HEK293 (cell line): ENCODE measurements at regions not wholly inside any gene's neighbourhood (a gene's known extent, or its start where the extent isn't known, plus 50 kb on each side); places are given as distances from the start of the nearest gene placed in this dataset.

ENCODE experiments used
- CTCF ChIA-PET: fragments of 350-600 bp; formaldehyde crosslinking; extraction: SDS; loops from one replicate; lab custom pipeline; 2021; ENCODE audit warnings: antibody characterized with exemption; lab: Yijun Ruan, JAX
- POLR2A ChIA-PET: fragments of 300-600 bp; formaldehyde crosslinking; extraction: SDS; loops from one replicate; lab custom pipeline; 2020; ENCODE audit warnings: antibody characterized with exemption, inconsistent platforms; lab: Yijun Ruan, JAX
- H3K27ac ChIP-seq: fragments of 200-500 bp; sonication (Bioruptor generic); 2 replicates; pipeline ENCODE4 v1.5.1; 2014; ENCODE audit warnings: low read depth, low read length, control low read depth, inconsistent platforms; ENCODE audit errors: extremely low read depth
- H3K36me3 ChIP-seq, 2 experiments: fragments of 200-500 bp in 1 of 2; sonication (Bioruptor generic) in 1 of 2; 1 replicate in 1 of 2; 2 replicates in 1 of 2; pipeline ENCODE4 v1.5.1; 2014 to 2017; ENCODE audit warnings: inconsistent platforms in 2 of 2, low read length in 2 of 2; ENCODE audit not compliant: control insufficient read depth in 2 of 2, insufficient read depth in 1 of 2
- H3K4me1 ChIP-seq: fragments of 200-500 bp; sonication (Bioruptor generic); 2 replicates; pipeline ENCODE4 v1.5.1; 2014; ENCODE audit warnings: mild to moderate bottlenecking, low read length, inconsistent platforms; ENCODE audit not compliant: control insufficient read depth, insufficient read depth
- H3K4me3 ChIP-seq: 2 replicates; pipeline ENCODE4 v1.5.1; 2011; ENCODE audit warnings: low read depth, mild to moderate bottlenecking, control low read depth, low read length, moderate library complexity
- H3K9me3 ChIP-seq: fragments of 200-500 bp; sonication (Bioruptor generic); 2 replicates; pipeline ENCODE4 v1.5.1; 2014; ENCODE audit warnings: low read depth, low read length, inconsistent platforms; ENCODE audit not compliant: control insufficient read depth, insufficient read depth
- GLIS1 ChIP-seq: fragments of 450-650 bp; formaldehyde crosslinking; IDR thresholded peaks from 2 replicates; pipeline ENCODE4 v1.5.1; 2016; ENCODE audit warnings: missing biosample characterization, missing genetic modification characterization
- HOXD13 ChIP-seq: sonication (generic); formaldehyde crosslinking; IDR thresholded peaks from 2 replicates; pipeline ENCODE4 v1.8.0; 2022; ENCODE audit warnings: missing genetic modification reagents, borderline replicate concordance
- KLF7 ChIP-seq: fragments of 450-650 bp; formaldehyde crosslinking; IDR thresholded peaks from 2 replicates; pipeline ENCODE4 v1.5.1; 2016; ENCODE audit warnings: missing biosample characterization, missing genetic modification characterization, borderline replicate concordance
- OVOL3 ChIP-seq: fragments of 450-650 bp; formaldehyde crosslinking; IDR thresholded peaks from 2 replicates; pipeline ENCODE4 v1.5.1; 2016; ENCODE audit warnings: missing biosample characterization, missing genetic modification characterization
- PRDM2 ChIP-seq: fragments of 450-650 bp; formaldehyde crosslinking; IDR thresholded peaks from 2 replicates; pipeline ENCODE4 v1.5.1; 2016; ENCODE audit warnings: missing biosample characterization, missing genetic modification characterization, borderline replicate concordance
- SP3 ChIP-seq: fragments of 450-650 bp; formaldehyde crosslinking; IDR thresholded peaks from 2 replicates; pipeline ENCODE4 v1.5.1; 2016; ENCODE audit warnings: missing biosample characterization, missing genetic modification characterization
- WT1 ChIP-seq: fragments of 450-650 bp; formaldehyde crosslinking; IDR thresholded peaks from 2 replicates; pipeline ENCODE4 v1.5.1; 2016; ENCODE audit warnings: missing biosample characterization, missing genetic modification characterization
- YY1 ChIP-seq: fragments of 450-650 bp; formaldehyde crosslinking; IDR thresholded peaks from 2 replicates; pipeline ENCODE4 v1.5.1; 2018; ENCODE audit warnings: missing biosample characterization, missing genetic modification characterization
- ZBTB10 ChIP-seq: fragments of 450-650 bp; formaldehyde crosslinking; IDR thresholded peaks from 2 replicates; pipeline ENCODE4 v1.5.1; 2016; ENCODE audit warnings: missing biosample characterization, missing genetic modification characterization
- ZBTB48 ChIP-seq: fragments of 450-650 bp; formaldehyde crosslinking; IDR thresholded peaks from 2 replicates; pipeline ENCODE4 v1.5.1; 2016; ENCODE audit warnings: missing biosample characterization, missing genetic modification characterization
- ZFP37 ChIP-seq: fragments of 450-650 bp; formaldehyde crosslinking; IDR thresholded peaks from 2 replicates; pipeline ENCODE4 v1.5.1; 2016; ENCODE audit warnings: missing biosample characterization, missing genetic modification characterization
- ZNF174 ChIP-seq: fragments of 450-650 bp; formaldehyde crosslinking; IDR thresholded peaks from 2 replicates; pipeline ENCODE4 v1.5.0; 2017; ENCODE audit warnings: missing biosample characterization, mild to moderate bottlenecking, missing genetic modification characterization
- ZNF2 ChIP-seq: fragments of 450-650 bp; formaldehyde crosslinking; IDR thresholded peaks from 2 replicates; pipeline ENCODE4 v1.5.1; 2016; ENCODE audit warnings: missing biosample characterization, missing genetic modification characterization
- ZNF248 ChIP-seq: fragments of 450-650 bp; formaldehyde crosslinking; IDR thresholded peaks from 2 replicates; pipeline ENCODE4 v1.5.1; 2017; ENCODE audit warnings: missing biosample characterization, missing genetic modification characterization
- ZNF37A ChIP-seq: fragments of 450-650 bp; IDR thresholded peaks from 2 replicates; pipeline ENCODE4 v1.5.1; 2018; ENCODE audit warnings: missing biosample characterization, missing genetic modification characterization
- ZNF416 ChIP-seq: fragments of 450-650 bp; formaldehyde crosslinking; IDR thresholded peaks from 2 replicates; pipeline ENCODE4 v1.5.1; 2016; ENCODE audit warnings: missing biosample characterization, missing genetic modification characterization
- ZNF48 ChIP-seq: fragments of 450-650 bp; formaldehyde crosslinking; IDR thresholded peaks from 2 replicates; pipeline ENCODE4 v1.5.1; 2016; ENCODE audit warnings: missing biosample characterization, missing genetic modification characterization
- ZNF521 ChIP-seq: fragments of 450-650 bp; formaldehyde crosslinking; IDR thresholded peaks from 2 replicates; pipeline ENCODE4 v1.5.1; 2017; ENCODE audit warnings: missing biosample characterization, mild to moderate bottlenecking, missing genetic modification characterization
- ZNF549 ChIP-seq: fragments of 450-650 bp; IDR thresholded peaks from 2 replicates; pipeline ENCODE4 v1.5.1; 2018; ENCODE audit warnings: missing biosample characterization, missing genetic modification characterization, mild to moderate bottlenecking, inconsistent platforms, moderate library complexity
- ZNF654 ChIP-seq: fragments of 450-650 bp; formaldehyde crosslinking; IDR thresholded peaks from 2 replicates; pipeline ENCODE4 v1.5.1; 2016; ENCODE audit warnings: low read depth, missing biosample characterization, missing genetic modification characterization
- ZNF660 ChIP-seq: fragments of 450-650 bp; IDR thresholded peaks from 2 replicates; pipeline ENCODE4 v1.5.1; 2018; ENCODE audit warnings: missing biosample characterization, mild to moderate bottlenecking, missing genetic modification characterization
- ZNF747 ChIP-seq: fragments of 450-650 bp; formaldehyde crosslinking; IDR thresholded peaks from 2 replicates; pipeline ENCODE4 v1.5.1; 2016; ENCODE audit warnings: missing biosample characterization, missing genetic modification characterization
- ZSCAN23 ChIP-seq: fragments of 450-650 bp; formaldehyde crosslinking; IDR thresholded peaks from 2 replicates; pipeline ENCODE4 v1.5.1; 2016; ENCODE audit warnings: missing biosample characterization, missing genetic modification characterization
- ZSCAN5A ChIP-seq: fragments of 450-650 bp; formaldehyde crosslinking; IDR thresholded peaks from 2 replicates; pipeline ENCODE4 v1.5.1; 2016; ENCODE audit warnings: missing biosample characterization, missing genetic modification characterization
- TF ChIP-seq, protein P1 (sequence below): fragments of 450-650 bp; formaldehyde crosslinking; conservative IDR thresholded peaks from 2 replicates; pipeline ENCODE4 v1.5.1; 2016; ENCODE audit warnings: low read depth, missing biosample characterization, missing genetic modification characterization

DNA sequence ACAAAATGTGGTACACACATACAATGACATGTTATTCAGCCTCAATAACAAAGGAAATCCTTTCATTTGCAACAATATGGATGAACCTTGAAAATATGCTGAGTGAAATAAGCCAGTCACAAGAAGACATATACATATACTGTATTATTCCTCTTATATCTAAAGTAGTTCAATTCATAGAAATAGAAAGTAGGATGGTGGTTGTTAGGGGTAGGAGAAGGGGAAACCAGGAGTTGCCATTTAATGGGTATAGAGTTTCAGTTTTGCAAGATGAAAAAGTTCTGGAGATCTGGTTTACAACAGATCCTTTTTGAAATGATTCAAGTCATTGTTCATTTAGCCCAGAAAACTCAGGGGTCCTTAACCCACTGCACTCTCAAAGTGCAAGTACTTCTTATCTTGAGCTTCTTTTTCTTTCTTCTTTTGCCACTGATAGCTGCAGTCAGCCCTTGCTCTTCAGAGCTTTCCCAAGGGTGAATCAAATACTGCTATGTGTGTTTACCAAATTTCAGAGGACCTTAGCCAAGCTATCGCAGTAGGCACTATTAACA, 208.0 kb upstream of the EOMES start:
- POLR2A ChIA-PET = no interaction called here
- Histone ChIP-seq H3K9me3 (no peaks in the 10 kb centered on the region), H3K36me3 (no peaks in the 10 kb centered on the region), H3K4me3 (no peak overlapping the region), H3K4me1 (no peaks in the 10 kb centered on the region)
- CTCF ChIA-PET = no interaction called here
- TF ChIP-seq ZNF174 (tag by site-specific recombination) (no peak), HOXD13 (CRISPR knock-in tag) (no peak), ZNF747 (tag by site-specific recombination) (no peak), YY1 (tag by site-specific recombination) (no peak), GLIS1 (tag by site-specific recombination) (no peak), ZSCAN23 (tag by site-specific recombination) (no peak), ZNF416 (tag by site-specific recombination) (no peak), ZNF48 (no peak), ZNF660 (no peak), OVOL3 (tag by site-specific recombination) (no peak), ZNF37A (tag by site-specific recombination) (no peak), ZFP37 (no peak), KLF7 (no peak), ZBTB10 (tag by site-specific recombination) (no peak), ZBTB48 (no peak), SP3 (tag by site-specific recombination) (no peak), ZSCAN5A (tag by site-specific recombination) (no peak), PRDM2 (no peak)
- TF ChIP-seq, all 188 proteins: peak for 0
- no peak overlapping the region for H3K27ac ChIP-seq

- no peaks in the 10 kb centered on the region for H3K36me3 ChIP-seq
- CTCF ChIA-PET = interaction anchor here (0.8 kb wide), 1 partner anchor 223 kb away, joined by 7 read pairs; no protein-coding TSS in a partner anchor
- H3K4me3 ChIP-seq = no peak overlapping the region
- H3K9me3 ChIP-seq = no peaks in the 10 kb centered on the region
- POLR2A ChIA-PET = no interaction called here
- TF ChIP-seq WT1 (tag by site-specific recombination) = no peak
- TF ChIP-seq ZNF521 (tag by site-specific recombination) = no peak
- TF ChIP-seq, protein P1, sequence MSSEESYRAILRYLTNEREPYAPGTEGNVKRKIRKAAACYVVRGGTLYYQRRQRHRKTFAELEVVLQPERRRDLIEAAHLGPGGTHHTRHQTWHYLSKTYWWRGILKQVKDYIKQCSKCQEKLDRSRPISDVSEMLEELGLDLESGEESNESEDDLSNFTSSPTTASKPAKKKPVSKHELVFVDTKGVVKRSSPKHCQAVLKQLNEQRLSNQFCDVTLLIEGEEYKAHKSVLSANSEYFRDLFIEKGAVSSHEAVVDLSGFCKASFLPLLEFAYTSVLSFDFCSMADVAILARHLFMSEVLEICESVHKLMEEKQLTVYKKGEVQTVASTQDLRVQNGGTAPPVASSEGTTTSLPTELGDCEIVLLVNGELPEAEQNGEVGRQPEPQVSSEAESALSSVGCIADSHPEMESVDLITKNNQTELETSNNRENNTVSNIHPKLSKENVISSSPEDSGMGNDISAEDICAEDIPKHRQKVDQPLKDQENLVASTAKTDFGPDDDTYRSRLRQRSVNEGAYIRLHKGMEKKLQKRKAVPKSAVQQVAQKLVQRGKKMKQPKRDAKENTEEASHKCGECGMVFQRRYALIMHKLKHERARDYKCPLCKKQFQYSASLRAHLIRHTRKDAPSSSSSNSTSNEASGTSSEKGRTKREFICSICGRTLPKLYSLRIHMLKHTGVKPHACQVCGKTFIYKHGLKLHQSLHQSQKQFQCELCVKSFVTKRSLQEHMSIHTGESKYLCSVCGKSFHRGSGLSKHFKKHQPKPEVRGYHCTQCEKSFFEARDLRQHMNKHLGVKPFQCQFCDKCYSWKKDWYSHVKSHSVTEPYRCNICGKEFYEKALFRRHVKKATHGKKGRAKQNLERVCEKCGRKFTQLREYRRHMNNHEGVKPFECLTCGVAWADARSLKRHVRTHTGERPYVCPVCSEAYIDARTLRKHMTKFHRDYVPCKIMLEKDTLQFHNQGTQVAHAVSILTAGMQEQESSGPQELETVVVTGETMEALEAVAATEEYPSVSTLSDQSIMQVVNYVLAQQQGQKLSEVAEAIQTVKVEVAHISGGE (tag by site-specific recombination) = no peak
- no peak for TF ChIP-seq ZNF2 (tag by site-specific recombination)
- no peak for TF ChIP-seq ZNF654
- no peak for TF ChIP-seq ZNF248
- TF ChIP-seq ZNF549 (tag by site-specific recombination) = no peak
- H3K27ac ChIP-seq = no peak overlapping the region
- no peaks in the 10 kb centered on the region for H3K4me1 ChIP-seq
Measured at GRCh38 chr3:27935492-27935891, 213.4 kb upstream of the EOMES start.
